Osteoblast (primary cell): ENCODE measurements at regions not wholly inside any gene's neighbourhood (a gene's known extent, or its start where the extent isn't known, plus 50 kb on each side); places are given as distances from the start of the nearest gene placed in this dataset.
"Not testable (repeated sequence)": the region's sequence is repeated elsewhere in the genome, so short reads cannot be mapped to it uniquely, and the experiment has no call there.

ENCODE experiments used
- DNase-seq: peaks from one replicate; pipeline ENCODE4 v3.0.0; 2011; ENCODE audit warnings: low spot score, mixed read lengths; ENCODE audit not compliant: insufficient read length; ENCODE audit errors: missing footprints
- H2AFZ ChIP-seq: 2 replicates; pipeline ENCODE4 v1.6.0; 2011; ENCODE audit warnings: mild to moderate bottlenecking, low read length
- H3K27ac ChIP-seq: 2 replicates; pipeline ENCODE4 v1.5.1; 2011; ENCODE audit warnings: mild to moderate bottlenecking, low read depth, low read length, moderate library complexity
- H3K27me3 ChIP-seq: 2 replicates; pipeline ENCODE4 v1.6.0; 2012; ENCODE audit warnings: mild to moderate bottlenecking, control low read depth, inconsistent platforms, low read length, moderate library complexity; ENCODE audit not compliant: insufficient read depth
- H3K36me3 ChIP-seq: 2 replicates; pipeline ENCODE4 v1.5.1; 2011; ENCODE audit warnings: mild to moderate bottlenecking, low read length, control low read depth, moderate library complexity; ENCODE audit not compliant: insufficient read depth
- H3K4me1 ChIP-seq: 2 replicates; pipeline ENCODE4 v1.5.1; 2011; ENCODE audit warnings: mild to moderate bottlenecking, low read length, control low read depth, moderate library complexity; ENCODE audit not compliant: insufficient read depth
- H3K4me2 ChIP-seq: 2 replicates; pipeline ENCODE4 v1.6.0; 2011; ENCODE audit warnings: mild to moderate bottlenecking, low read length; ENCODE audit not compliant: insufficient read depth
- H3K4me3 ChIP-seq: fragments of 200-600 bp; sonication (generic); 3 replicates; pipeline ENCODE4 v1.5.1; 2012; ENCODE audit warnings: mild to moderate bottlenecking, low read length, inconsistent platforms; ENCODE audit not compliant: insufficient read depth
- H3K79me2 ChIP-seq: 2 replicates; pipeline ENCODE4 v1.6.0; 2012; ENCODE audit warnings: mild to moderate bottlenecking, low read length, control low read depth, inconsistent platforms; ENCODE audit not compliant: insufficient read depth
- H3K9me3 ChIP-seq: 2 replicates; pipeline ENCODE4 v1.5.1; 2011; ENCODE audit warnings: low read depth, low read length, control low read depth
- H4K20me1 ChIP-seq: 2 replicates; pipeline ENCODE4 v1.6.0; 2012; ENCODE audit warnings: mild to moderate bottlenecking, low read length, control low read depth; ENCODE audit not compliant: insufficient read depth
- CTCF ChIP-seq: IDR thresholded peaks from 2 replicates; pipeline ENCODE4 v1.5.1; 2011; ENCODE audit warnings: mild to moderate bottlenecking, low read depth, low read length, moderate library complexity; ENCODE audit errors: extremely low read depth

- Histone ChIP-seq H3K27ac (no peak overlapping the region), H2AFZ (no peak overlapping the region), H3K79me2 (no peaks in the 10 kb centered on the region), H3K36me3 (no peaks in the 10 kb centered on the region), H3K4me3 (no peak overlapping the region), H3K9me3 (no peaks in the 10 kb centered on the region), H3K4me1 (no peaks in the 10 kb centered on the region), H3K27me3 (no peaks in the 10 kb centered on the region), H3K4me2 (no peak overlapping the region), H4K20me1 (no peaks in the 10 kb centered on the region)
- no peak for DNase-seq
- no peak for TF ChIP-seq CTCF
Measured at GRCh38 chr15:96974761-96975160, 644.3 kb downstream of the NR2F2 start.

GRCh38 chr15:96977886-96978285 is 647.4 kb downstream of the NR2F2 start:
- Histone ChIP-seq H3K79me2 (no peaks in the 10 kb centered on the region), H3K27ac (no peak overlapping the region), H3K36me3 (no peaks in the 10 kb centered on the region), H3K4me1 (no peaks in the 10 kb centered on the region), H3K4me2 (no peak overlapping the region), H3K9me3 (no peaks in the 10 kb centered on the region), H3K4me3 (no peak overlapping the region), H4K20me1 (no peaks in the 10 kb centered on the region), H3K27me3 (no peaks in the 10 kb centered on the region), H2AFZ (no peak overlapping the region)
- no peak for DNase-seq
- TF ChIP-seq CTCF: no peak

GRCh38 chr15:96978937-96979473 is 648.5 kb downstream of the NR2F2 start:
- Histone ChIP-seq H3K27me3 (no peaks in the 10 kb centered on the region), H3K27ac (no peak overlapping the region), H3K4me1 (no peaks in the 10 kb centered on the region), H3K4me3 (no peak overlapping the region), H2AFZ (no peak overlapping the region), H3K79me2 (no peaks in the 10 kb centered on the region), H3K4me2 (no peak overlapping the region), H3K9me3 (no peaks in the 10 kb centered on the region), H4K20me1 (no peaks in the 10 kb centered on the region), H3K36me3 (no peaks in the 10 kb centered on the region)
- no peak for DNase-seq
- no peak for TF ChIP-seq CTCF

GRCh38 chr15:96984121-96984671 is 653.7 kb downstream of the NR2F2 start:
- not testable (repeated sequence) for H3K4me3 ChIP-seq, DNase-seq, H3K36me3 ChIP-seq, H3K79me2 ChIP-seq, H3K4me1 ChIP-seq, H4K20me1 ChIP-seq, H3K27ac ChIP-seq, H3K4me2 ChIP-seq, H2AFZ ChIP-seq, H3K9me3 ChIP-seq, H3K27me3 ChIP-seq
